Fibroblast of skin of back (primary cell): ENCODE measurements at regions not wholly inside any gene's neighbourhood (a gene's known extent, or its start where the extent isn't known, plus 50 kb on each side); places are given as distances from the start of the nearest gene placed in this dataset.

ENCODE experiments used
- DNase-seq: peaks from one replicate; pipeline ENCODE4 v3.0.0-alpha.2; 2013

DNA sequence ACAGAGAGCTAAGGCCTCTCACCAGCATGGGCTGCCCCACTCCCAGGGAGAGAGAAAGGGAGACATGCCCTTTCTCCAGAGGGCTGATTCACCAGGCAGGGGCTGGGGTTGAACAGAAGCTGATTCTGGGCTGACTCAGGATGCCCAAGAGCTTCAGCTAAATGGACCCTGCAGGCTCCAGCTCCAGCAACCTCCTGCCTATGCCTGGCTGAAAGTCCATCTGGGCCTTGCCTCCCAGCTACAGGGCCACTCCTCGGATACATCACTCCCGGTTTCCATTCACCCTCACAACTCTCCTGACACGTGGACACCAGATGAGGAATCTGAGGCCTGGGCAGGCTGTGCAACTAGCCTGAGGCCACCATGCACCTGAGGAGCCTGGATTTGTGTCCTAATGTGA lies 215.5 kb downstream of the BUD13 start:
- peak; percentile 19 for DNase-seq

- no peak for DNase-seq
Measured at GRCh38 chr11:116556483-116556882, 216.3 kb downstream of the BUD13 start.

DNA sequence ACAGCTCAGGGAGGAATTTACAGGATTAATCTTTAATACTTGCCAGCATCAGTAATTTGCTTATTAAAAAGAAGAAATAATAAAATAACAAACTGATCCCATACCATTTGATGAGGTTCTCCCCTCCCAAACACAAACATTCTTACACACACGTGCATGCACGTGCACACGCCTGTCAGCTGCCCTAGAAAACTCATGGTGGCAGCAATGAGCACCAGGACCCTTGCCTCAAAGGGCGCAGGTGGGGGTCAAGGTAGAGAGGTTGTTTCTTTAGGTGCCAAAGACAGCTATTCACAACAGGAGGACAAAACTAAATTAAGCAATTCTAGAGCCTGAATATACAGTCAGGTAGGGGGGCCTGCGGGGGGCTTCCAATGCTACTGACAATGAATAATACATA lies 219.3 kb downstream of the BUD13 start:
- DNase-seq = no peak

DNA sequence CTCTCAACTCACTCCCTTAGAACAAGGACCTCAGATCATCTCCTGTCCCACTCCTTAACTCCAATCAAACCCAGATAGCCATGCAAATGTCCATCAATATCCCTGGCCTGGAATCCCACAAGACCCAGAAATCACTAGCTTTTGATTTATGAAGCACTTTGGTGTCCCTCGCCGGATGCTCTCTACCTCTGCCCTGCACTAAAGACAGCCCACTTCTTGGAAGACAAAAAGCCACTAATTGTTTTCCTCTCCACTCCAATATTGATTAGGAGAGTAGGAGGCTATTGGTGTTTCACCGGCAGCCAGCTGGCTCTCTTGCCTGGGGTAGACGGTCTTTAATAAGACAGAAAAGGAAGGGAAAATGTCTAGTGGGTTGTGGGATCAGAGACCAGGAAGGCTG lies 221.2 kb downstream of the BUD13 start:
- DNase-seq = no peak

DNA sequence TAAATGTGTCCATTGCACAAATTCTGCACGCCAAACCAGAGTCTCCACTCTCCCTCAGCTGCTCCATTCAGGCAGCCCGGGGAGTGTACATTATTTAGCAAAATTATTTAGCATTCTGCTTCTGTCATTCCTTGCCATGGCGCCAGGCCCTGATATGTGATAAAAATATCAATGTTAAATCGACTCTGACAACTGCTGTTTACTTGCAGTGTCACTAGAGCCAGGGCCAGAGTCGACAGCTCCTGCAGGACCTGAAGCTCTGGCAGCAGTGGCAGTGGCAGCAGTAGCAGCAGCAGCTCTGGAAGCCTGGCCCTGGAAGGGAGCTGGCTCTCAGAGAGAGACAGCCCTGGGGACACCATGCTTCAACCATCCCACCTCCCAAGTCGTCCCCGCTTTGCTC lies 224.5 kb downstream of the BUD13 start:
- no peak for DNase-seq

- no peak for DNase-seq
Measured at GRCh38 chr11:116547571-116547970, 225.2 kb downstream of the BUD13 start.

GRCh38 chr11:116545912-116546311 lies 226.9 kb downstream of the BUD13 start:
- DNase-seq = no peak

DNA sequence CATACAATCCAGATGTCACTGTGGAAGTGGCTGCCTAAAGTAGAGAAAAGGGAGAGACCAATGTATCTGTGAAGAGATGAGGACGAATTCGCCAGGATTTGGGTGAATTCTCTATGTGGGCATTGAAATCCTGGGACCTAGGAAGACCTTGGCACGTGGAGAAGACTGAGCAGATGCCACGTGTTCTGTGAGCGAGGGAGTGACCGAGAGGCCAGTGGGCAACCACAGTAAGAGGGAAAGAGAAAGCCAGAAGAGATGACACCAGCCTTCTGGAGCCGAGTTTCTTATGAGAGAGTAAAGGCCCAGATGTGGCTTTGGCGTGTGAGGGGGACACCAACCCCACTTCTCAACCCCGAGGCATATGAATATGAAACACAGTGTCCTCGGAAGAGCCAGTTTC lies 228.1 kb downstream of the BUD13 start:
- no peak for DNase-seq

DNA sequence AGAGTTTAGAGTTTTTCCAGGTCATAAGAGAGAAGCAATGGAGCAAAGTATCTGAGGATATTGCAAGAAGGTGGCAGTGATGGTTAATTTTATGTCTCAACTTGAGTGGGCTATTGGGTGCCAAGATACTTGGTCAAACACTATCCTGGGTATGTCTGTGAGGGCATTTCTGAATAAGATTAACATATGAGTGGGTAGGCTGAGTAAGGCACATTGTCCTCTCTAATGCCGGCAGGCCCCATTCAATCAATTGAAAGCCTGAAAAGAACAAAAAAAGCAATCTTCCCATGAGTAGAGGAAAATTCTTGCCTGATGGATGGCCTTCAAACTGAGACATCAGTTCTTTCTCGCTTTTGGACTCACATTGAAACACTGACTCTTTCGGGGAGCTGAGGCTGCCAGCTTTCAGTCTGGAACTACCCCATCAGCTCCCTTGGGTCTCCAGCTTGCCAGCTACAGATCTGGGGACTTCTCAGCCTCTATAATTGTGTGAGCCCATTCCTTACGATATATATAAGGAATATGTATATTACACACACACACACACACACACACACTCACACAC lies 228.8 kb downstream of the BUD13 start:
- no peak for DNase-seq

- DNase-seq = no peak
Measured at GRCh38 chr11:116543099-116543498, 229.7 kb downstream of the BUD13 start.

DNA sequence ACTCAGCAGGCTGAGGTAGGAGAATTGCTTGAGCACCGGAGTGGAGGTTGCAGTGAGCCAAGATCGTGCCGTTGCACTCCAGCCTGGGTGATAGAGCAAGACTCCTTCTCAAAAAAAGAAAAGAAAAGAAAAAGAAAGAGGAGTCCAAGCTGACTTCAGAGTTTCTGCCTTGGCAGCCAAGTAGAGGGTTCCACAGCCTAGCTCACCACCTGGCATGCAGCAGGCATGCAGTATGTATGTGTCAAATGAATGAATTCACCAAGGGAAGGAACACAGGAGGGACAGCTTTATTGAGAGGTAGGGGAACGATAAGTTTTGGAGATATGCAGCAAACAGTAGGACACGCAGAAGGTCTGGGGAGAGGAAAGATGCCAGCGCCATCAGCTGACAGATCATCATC lies 230.4 kb downstream of the BUD13 start:
- no peak for DNase-seq

DNA sequence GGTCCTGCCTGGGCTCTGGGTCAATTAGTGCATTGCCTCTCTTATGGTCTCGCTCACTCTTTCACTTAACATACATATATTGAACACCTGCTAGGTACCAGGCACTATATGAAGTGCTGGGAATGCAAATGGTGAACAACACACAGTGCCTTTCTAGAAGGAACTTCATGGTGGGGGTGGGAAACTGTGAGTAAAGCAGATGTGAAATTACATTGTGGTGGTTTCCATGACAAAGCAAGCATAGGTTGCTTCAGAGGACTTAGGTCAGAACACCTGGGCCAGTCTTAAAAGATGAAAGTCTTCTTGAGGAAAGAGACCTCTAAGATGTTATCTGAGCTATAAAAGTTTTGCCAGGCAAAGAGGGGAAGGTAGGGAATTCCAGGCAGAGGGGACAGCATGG lies 231.3 kb downstream of the BUD13 start:
- DNase-seq = no peak

- no peak for DNase-seq
Measured at GRCh38 chr11:116540645-116541304, 232.0 kb downstream of the BUD13 start.

GRCh38 chr11:116539836-116540418 lies 232.9 kb downstream of the BUD13 start:
- no peak for DNase-seq

DNA sequence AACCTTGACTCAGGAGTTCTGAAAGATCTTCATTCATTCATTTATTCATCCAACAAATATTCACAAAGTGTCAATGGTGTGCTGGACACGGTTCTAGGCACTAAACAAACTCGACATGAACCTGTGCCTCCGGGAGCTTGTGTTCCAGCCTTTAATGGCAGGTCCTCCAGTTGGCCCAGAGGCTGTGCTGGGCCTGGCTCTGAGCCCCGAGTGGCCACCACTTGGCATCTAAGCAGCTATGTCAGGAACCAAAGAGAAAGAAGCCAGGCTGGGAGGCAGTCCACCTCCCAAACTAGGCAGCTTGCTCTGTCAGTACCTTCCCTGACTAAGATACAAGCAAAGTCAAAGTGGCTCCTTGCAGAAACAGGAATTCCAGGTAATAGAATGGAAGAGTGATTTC lies 233.6 kb downstream of the BUD13 start:
- DNase-seq = no peak

- DNase-seq = no peak
Measured at GRCh38 chr11:116538677-116539076, 234.1 kb downstream of the BUD13 start.

GRCh38 chr11:116537709-116538108 lies 235.1 kb downstream of the BUD13 start:
- DNase-seq = no peak

GRCh38 chr11:116537121-116537520 lies 235.7 kb downstream of the BUD13 start:
- DNase-seq = no peak

DNA sequence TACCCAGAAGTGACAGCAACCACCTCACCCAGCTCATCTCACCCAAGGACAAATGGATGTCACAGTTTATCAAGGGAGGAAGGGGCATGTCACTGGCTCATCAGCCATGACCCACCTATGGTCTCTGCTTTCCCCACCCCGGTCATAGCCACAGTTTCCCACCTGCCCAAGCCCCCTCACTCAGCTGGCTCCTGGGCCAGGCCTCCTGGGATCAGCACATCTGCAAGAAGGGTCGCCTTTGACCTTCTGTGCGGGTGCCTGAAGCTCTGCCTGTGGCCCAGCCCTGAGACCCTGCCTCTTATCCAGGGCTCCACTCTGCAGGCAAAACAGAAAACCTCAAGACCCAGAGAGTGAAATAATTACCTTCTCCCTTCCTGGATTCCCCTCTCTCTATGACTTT lies 236.4 kb downstream of the BUD13 start:
- no peak for DNase-seq

DNA sequence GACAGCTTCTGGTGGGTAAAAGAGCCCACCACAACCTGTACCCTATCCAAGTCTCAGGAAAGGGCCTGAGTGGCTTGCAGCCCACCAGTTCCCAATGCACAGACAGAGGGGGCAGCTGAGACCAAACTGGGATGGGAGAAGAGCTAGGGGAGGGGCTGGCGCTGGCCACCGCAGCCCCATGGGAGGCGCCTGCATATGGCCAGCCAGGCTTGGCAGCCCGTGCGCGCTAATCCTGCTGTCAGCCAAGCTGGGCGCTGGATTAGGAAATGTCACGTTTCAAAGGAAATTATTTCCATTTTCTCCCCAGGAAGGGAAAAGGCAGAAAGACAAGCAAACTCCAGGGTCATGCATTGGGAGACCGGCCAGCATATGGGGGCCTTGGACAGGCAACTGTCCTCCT lies 236.8 kb downstream of the BUD13 start:
- DNase-seq = no peak

- DNase-seq = no peak
Measured at GRCh38 chr11:116535120-116535519, 237.7 kb downstream of the BUD13 start.

GRCh38 chr11:116534270-116534975 lies 238.4 kb downstream of the BUD13 start:
- DNase-seq = no peak

GRCh38 chr11:116533186-116533825 lies 239.5 kb downstream of the BUD13 start:
- no peak for DNase-seq
